GM19043 (cell line): ENCODE measurements at regions not wholly inside any gene's neighbourhood (a gene's known extent, or its start where the extent isn't known, plus 50 kb on each side); places are given as distances from the start of the nearest gene placed in this dataset.
A peak's percentile ranks its signal among the peaks of the same experiment; 100 is the strongest.
"Not testable (repeated sequence)": the region's sequence is repeated elsewhere in the genome, so short reads cannot be mapped to it uniquely, and the experiment has no call there.

Source experiments
- ATAC-seq: cut with Tn5 transposase; IDR thresholded peaks from one replicate; pipeline ENCODE4 v1.9.1; 2021; ENCODE audit warnings: low read depth; ENCODE audit not compliant: unreplicated experiment

GRCh38 chr11:82233201-82233600 is 500.5 kb downstream of the FAM181B start:
- ATAC-seq = no peak

DNA sequence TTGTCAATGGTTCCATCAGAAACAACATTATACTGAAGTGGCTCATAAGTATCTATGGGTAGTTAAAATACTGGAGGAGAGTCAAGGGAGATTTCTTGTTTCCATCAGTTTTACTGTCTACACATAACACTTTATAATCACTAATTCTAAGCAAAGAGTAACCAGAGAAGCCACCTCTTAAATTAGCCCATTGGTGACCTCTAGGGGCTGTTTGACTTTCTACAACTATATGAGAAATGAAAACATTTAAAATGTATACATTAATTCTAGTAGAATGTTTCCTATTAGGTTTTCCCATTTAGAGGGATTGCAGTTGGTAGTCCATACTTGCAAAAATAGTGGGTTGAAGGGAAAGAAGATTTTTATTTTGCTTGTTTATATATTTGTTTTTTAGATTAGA is 504.3 kb downstream of the FAM181B start:
- ATAC-seq = peak; percentile 52

DNA sequence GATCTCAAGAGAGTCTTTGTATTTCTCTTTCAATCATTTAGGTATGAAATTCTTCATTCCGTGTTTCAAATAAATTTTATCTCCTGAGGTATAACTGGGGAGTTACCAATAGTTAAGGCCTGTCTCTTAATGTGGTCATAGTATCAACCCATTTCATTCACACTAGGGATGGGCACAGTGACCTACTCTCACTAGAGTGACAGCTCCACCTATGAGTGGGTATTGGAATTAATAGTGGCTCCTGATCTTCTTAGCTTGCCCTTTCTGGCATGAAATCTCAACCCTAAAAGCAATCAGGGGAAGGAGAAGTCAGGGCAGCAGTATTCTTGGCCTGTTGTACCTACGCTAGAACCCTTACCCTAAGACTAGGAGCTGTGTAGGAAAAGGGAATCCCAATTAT is 507.7 kb downstream of the FAM181B start:
- ATAC-seq = no peak

DNA sequence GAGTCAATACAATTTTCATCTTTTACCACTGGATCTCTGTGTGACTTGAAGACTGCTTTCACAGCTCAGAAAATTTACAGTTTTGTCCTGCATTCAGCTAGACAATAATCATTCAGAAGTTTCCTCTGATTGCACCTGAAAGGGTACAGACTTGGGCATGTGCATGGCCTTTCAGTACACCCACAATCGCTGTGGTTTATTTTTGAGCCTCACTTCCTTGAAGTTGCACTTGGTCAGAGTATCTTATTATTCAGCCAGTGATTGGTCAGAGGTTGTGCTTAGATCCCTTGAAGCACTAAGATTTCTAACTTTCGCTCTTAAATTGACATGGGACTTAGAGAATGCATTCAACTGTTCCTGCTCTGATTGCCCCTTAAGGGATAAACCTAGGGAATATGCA is 508.2 kb downstream of the FAM181B start:
- ATAC-seq = no peak

GRCh38 chr11:82216927-82217570 is 516.6 kb downstream of the FAM181B start:
- no peak for ATAC-seq

- no peak for ATAC-seq
Measured at GRCh38 chr11:82210011-82210410, 523.7 kb downstream of the FAM181B start.

DNA sequence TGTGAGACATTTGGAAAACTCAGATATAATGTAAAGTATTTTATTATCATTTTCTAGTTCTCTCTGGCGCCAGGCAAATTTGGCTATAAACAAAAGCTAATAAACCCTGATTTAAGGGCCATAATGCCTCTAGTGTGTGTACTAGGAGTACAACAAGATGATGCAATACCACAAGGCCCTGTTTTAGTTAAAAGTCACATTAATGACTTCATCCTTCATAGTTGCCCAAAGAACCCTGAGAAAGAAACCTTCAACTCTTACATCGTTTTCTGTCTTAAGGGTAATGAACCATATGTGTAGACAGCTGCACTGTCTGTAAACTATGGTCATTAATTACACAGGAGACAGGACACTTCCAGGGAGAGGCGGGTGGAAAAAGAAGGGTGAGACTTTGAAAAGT is 538.4 kb downstream of the FAM181B start:
- ATAC-seq = no peak

GRCh38 chr11:82194521-82194920 is 539.1 kb downstream of the FAM181B start:
- no peak for ATAC-seq

- ATAC-seq = no peak
Measured at GRCh38 chr11:82191695-82192094, 542.0 kb downstream of the FAM181B start.

DNA sequence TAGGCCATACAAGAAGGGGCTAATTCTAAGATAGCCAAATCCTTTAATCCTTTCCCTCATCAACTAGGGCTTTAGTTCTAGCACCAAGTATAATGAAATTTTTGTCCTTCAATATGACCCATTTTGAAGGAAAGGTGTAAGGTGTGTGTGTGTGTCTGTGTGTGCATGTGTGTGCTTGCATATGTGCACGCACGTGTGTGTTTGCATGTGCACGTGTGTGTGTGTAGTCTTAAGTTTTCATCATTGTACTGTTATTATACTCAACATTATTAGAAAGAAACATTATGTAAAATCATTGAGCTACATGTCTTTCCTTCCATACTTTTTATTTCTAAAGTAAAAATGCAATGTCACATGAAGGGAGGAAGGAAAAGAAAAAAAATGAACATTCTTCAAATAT is 547.7 kb downstream of the FAM181B start:
- ATAC-seq = no peak

DNA sequence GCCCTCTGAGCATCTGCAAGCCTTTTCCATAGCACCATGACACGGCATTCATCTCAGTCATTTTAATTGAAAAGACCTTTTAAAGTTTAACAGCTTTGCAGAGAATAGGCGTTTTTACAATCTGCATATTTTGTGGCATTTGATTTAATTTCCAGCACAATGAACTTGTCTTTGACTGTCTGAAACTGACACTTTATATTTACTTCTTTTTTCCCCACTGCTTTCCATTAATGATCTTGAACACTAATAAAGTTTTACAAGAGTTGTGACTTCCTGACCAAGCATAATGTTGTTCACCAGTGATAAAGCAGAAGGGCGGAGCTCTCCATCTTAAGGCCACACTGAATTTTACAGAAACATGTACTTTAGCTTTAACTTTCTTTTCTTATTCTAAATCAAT is 548.7 kb downstream of the FAM181B start:
- no peak for ATAC-seq

GRCh38 chr11:82183346-82183745 is 550.3 kb downstream of the FAM181B start:
- ATAC-seq = no peak

DNA sequence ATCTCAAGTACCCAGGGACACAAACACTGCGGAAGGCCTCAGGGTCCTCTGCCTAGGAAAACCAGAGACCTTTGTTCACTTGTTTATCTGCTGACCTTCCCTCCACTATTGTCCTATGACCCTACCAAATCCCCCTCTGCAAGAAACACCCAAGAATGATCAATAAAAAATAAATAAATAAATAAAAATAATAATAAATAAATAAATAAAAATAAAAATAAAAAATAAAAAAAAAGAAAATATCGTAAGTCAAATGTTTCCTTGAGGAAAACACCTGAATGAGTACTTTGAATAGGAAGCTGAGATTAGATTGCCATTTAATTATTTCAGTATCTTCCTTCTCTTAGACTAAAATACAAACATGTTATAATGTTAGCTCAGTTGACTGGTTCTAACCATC is 551.0 kb downstream of the FAM181B start:
- not testable (repeated sequence) for ATAC-seq

- not testable (repeated sequence) for ATAC-seq
Measured at GRCh38 chr11:82181796-82182195, 551.9 kb downstream of the FAM181B start.

GRCh38 chr11:82176945-82177344 is 556.7 kb downstream of the FAM181B start:
- ATAC-seq = no peak

DNA sequence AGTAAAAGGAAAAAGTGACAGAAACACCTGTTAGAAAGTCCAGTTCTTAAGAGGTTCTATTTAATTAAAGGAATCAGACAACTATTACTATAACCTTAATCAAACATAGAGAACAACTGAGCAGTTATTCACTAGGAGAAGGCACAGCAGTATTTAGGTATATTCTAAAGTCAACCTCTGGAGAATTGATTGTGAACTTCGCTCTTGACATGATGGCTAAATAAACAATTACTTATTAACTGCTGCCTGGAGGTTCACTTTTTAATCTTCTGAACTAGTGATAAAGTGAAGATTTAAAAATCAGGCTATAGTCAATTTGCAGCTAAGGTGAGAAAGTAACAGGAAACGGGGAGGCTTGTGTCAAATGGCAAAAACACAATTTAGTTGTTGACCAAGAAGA is 557.3 kb downstream of the FAM181B start:
- no peak for ATAC-seq

- ATAC-seq = peak; percentile 57
Measured at GRCh38 chr11:82174610-82175009, 559.1 kb downstream of the FAM181B start.

GRCh38 chr11:82146789-82147188 is 586.9 kb downstream of the FAM181B start:
- no peak for ATAC-seq

DNA sequence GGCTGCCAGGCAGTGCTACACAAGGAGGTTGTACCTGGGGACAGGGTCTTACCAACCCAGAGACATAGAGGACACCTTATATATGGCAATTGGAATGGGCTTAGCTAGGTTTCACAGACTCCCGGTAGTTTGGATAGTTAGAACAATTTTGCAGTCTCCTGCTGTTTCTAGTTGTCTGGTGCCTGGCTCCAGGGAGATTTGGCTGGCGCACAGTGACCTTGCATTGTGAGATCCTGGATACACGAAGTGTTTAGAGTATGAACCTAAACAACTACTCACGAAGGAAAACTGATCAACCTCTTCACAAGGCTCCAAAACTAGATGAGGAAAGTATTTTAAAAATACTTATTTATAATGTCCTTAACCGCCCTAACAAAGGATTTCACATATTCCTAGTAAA is 614.7 kb downstream of the FAM181B start:
- no peak for ATAC-seq

DNA sequence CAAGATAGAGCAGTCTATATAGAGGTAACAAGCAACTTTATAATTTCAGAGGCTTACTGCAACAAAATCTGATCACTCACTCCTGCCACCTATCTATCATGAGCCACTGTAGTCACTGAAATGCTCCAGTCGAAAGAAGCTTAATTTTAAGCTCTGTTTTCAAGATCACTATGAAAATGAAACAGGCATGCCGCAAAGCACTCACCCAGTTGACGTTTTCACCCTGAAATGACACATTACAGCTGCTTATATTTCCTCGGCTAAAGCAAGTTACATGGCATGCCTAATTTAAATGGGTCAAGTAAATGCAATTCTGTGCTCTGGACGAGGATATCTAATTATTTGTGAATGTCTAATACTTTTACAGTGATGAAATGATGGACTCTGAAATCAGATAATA is 616.3 kb downstream of the FAM181B start:
- ATAC-seq = no peak

DNA sequence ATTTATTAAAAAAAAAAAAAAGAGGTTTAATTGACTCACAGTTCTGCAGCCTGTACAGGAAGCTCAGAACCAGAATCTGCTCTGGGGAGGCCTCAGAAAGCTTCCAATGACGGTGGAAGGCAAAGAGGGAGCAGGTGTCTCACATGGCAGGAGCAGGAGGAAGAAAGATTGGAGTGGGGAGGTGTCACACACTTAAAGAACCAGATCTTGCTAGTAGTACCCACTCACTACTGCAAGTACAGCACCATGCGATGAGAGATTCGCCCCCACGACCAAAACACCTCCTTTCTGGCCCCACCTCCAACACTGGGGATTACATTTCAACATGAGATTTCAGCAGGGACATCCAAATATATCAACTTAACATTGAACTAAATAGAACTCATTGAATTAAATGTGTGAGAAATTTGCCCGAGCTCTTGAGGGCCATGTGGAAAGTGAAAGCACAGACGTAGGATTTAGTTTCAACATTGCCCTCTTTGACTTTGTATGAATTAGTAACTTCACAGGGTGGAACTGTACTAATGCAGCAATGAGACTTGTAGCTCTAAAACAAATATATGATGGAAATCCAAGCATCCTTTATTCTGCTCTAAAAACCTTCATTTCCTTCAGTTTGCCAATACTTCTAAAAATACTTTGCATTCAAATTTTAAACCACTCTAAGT is 628.2 kb downstream of the FAM181B start:
- no peak for ATAC-seq

- ATAC-seq = no peak
Measured at GRCh38 chr11:82092904-82093303, 640.8 kb downstream of the FAM181B start.
